ENCODE measurements at regions not wholly inside any gene's neighbourhood (a gene's known extent, or its start where the extent isn't known, plus 50 kb on each side); places are given as distances from the start of the nearest gene placed in this dataset.

DNA sequence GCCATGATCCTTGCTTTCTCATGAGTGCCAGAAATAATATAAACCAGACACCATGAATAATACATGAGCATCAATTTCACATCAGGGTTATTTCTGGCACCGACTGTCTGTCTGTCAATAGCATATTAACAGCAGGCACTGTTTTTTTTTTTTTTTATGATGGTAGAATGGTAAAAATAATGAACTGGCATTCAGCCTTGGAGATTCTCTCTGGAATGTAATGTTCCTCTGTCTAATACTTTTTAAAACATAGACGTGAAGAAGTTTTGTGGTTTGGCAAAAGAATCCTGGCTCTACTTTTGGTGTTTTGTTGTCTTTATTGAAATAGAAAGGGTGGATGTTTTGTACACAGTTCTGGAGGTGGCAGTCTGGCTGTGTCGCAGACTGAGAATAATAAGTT, 874.6 kb upstream of the PRKX start:
- 7% methylated on average over 3 of the region's 3 CpGs for WGBS (ENCODE audit: insufficient coverage, low coverage, missing lambda C conversion rate)
- TF ChIP-seq NFIC (IDR thresholded peaks at IDR 0.05) (no peak), TEAD4 (IDR thresholded peaks at IDR 0.05; ENCODE audit: low read length) (no peak), TEAD4 (CRISPR knock-in tag; IDR thresholded peaks at IDR 0.05; ENCODE audit: borderline replicate concordance) (no peak), BRD9 (IDR thresholded peaks at IDR 0.05; ENCODE audit: low read depth, partially characterized antibody) (no peak), ZNF277 (CRISPR knock-in tag; IDR thresholded peaks at IDR 0.05; ENCODE audit: borderline replicate concordance) (no peak), ZBED1 (IDR thresholded peaks at IDR 0.05) (no peak), SREBF1 (IDR thresholded peaks at IDR 0.05; ENCODE audit: borderline replicate concordance, low read depth, low read length) (no peak), CHD4 (IDR thresholded peaks at IDR 0.05; ENCODE audit: insufficient read depth, insufficient replicate concordance, low read depth, low read length, poor library complexity, severe bottlenecking) (no peak), ZNF644 (tag; IDR thresholded peaks at IDR 0.05; ENCODE audit: low read depth) (no peak), PRMT5 (CRISPR knock-in tag; IDR thresholded peaks at IDR 0.05) (no peak), ZNF57 (CRISPR knock-in tag; IDR thresholded peaks at IDR 0.05) (no peak), NONO (IDR thresholded peaks at IDR 0.05; ENCODE audit: low read depth in 2 of 2, low read length in 1 of 2) (no peak), PHB2 (IDR thresholded peaks at IDR 0.05; ENCODE audit: low read depth) (no peak), HMBOX1 (IDR thresholded peaks at IDR 0.05) (no peak), NFYB (IDR thresholded peaks at IDR 0.05; ENCODE audit: extremely low read depth, insufficient read length) (no peak)

More for the DNA sequence above, 874.6 kb upstream of the PRKX start:
- no peaks in the 10 kb centered on the region for H3K36me3 ChIP-seq (ENCODE audit: control insufficient read depth, insufficient read depth, low read length)
- H3K27ac ChIP-seq (ENCODE audit: extremely low read depth, low read depth, low read length) = no peak overlapping the region
- no peak for ATAC-seq
- no peak for DNase-seq (ENCODE audit: extremely low read depth in 1 of 4, low spot score in 3 of 4)
- FAIRE-seq = no peak
- no peak overlapping the region for H3K4me2 ChIP-seq (ENCODE audit: insufficient read depth, low read length)
- H3K9me3 ChIP-seq (replicated peaks; ENCODE audit: control insufficient read depth, insufficient read depth, low read depth, low read length) = no peaks in the 10 kb centered on the region
- no peak overlapping the region for H3K4me3 ChIP-seq
- POLR2A ChIA-PET = no interaction called here
- no TSS peak for BruUV-seq (replicated peaks)
- H3K9ac ChIP-seq (ENCODE audit: insufficient read depth in 1 of 2, low read depth in 2 of 2, low read length in 2 of 2) = no peak overlapping the region
- no peaks in the 10 kb centered on the region for H4K20me1 ChIP-seq (replicated peaks; ENCODE audit: control insufficient read depth, insufficient read depth, low read length)
- CTCF ChIA-PET (ENCODE audit: low intra/inter-chr PET ratio) = no interaction called here
- no peaks in the 10 kb centered on the region for H3K79me2 ChIP-seq (ENCODE audit: control insufficient read depth, insufficient read depth, low read length)
- in situ Hi-C loops (cut with MboI) (no loop called here), intact Hi-C loops (cut with micrococcal nuclease) (no loop called here)
- no peaks in the 10 kb centered on the region for H3K27me3 ChIP-seq (ENCODE audit: control insufficient read depth in 2 of 2, insufficient read depth in 2 of 2, low read length in 2 of 2)
- no peaks in the 10 kb centered on the region for H3K4me1 ChIP-seq (replicated peaks in 1 of 2; ENCODE audit: control insufficient read depth in 2 of 2, insufficient read depth in 2 of 2, low read length in 2 of 2)
- no peak overlapping the region for H2AFZ ChIP-seq (ENCODE audit: low read depth, low read length)
- H3K9me1 ChIP-seq (ENCODE audit: control insufficient read depth, insufficient read depth, low read length) = no peaks in the 10 kb centered on the region
